Bronchial epithelial cell (primary cell): ENCODE measurements at regions not wholly inside any gene's neighbourhood (a gene's known extent, or its start where the extent isn't known, plus 50 kb on each side); places are given as distances from the start of the nearest gene placed in this dataset.
"Not testable (repeated sequence)": the region's sequence is repeated elsewhere in the genome, so short reads cannot be mapped to it uniquely, and the experiment has no call there.

Source experiments
- DNase-seq: peaks from one replicate; pipeline ENCODE4 v3.0.0-alpha.2; 2010; ENCODE audit warnings: low read depth
- FAIRE-seq: peaks from 2 replicates; lab custom pipeline; 2011; peaks lifted over from hg19 to GRCh38; lab: Jason Lieb, UNC
- H3K27me3 ChIP-seq: 2 replicates; pipeline ENCODE4 v1.5.1; 2011; ENCODE audit warnings: low read length; ENCODE audit not compliant: control insufficient read depth, insufficient read depth
- H3K36me3 ChIP-seq: 2 replicates; pipeline ENCODE4 v1.5.1; 2011; ENCODE audit warnings: low read length; ENCODE audit not compliant: control insufficient read depth, insufficient read depth
- H3K4me3 ChIP-seq: 2 replicates; pipeline ENCODE4 v1.5.1; 2011; ENCODE audit warnings: mild to moderate bottlenecking, low read depth, low read length, control low read depth
- TF ChIP-seq, protein P1 (sequence below): IDR thresholded peaks from 2 replicates; pipeline ENCODE4 v1.5.1; 2011; ENCODE audit warnings: mild to moderate bottlenecking, moderate library complexity, low read length, control low read depth, inconsistent platforms; ENCODE audit not compliant: insufficient read depth, severe bottlenecking

DNA sequence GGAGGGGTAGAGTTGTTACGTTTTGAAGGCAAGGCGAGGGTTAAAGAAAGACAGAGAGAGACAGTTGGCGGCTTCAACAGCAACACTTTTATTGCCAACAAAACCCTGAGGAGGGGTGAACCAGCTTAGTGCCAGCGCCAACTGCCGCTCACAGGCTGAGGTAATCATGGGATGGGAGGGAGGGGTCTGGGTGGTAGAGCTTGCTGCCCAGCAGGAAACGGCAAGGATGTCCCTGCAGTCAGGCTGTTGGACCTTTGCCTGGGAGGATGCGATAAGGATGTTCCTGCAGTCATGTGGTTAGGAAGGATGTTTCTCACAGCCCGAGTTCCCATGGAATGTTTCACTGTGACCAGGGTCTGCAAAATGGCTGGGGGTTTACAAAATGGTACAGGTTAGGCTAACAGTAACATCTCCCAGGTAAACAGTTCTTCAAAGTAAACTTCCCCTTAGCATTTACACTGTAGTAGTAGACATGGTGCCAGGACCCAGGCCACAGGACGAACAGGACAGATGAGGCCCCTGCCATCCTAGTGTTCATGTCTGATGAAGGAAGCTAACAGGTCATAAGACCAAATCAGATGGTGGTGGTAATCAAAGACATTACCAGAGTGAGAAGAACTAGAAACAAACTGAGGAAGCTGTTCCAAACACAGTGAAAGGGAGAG lies 647.3 kb upstream of the DEFB115 start:
- Histone ChIP-seq H3K4me3 (no peak overlapping the region), H3K27me3 (no peaks in the 10 kb centered on the region), H3K36me3 (no peaks in the 10 kb centered on the region)
- TF ChIP-seq, protein P1, sequence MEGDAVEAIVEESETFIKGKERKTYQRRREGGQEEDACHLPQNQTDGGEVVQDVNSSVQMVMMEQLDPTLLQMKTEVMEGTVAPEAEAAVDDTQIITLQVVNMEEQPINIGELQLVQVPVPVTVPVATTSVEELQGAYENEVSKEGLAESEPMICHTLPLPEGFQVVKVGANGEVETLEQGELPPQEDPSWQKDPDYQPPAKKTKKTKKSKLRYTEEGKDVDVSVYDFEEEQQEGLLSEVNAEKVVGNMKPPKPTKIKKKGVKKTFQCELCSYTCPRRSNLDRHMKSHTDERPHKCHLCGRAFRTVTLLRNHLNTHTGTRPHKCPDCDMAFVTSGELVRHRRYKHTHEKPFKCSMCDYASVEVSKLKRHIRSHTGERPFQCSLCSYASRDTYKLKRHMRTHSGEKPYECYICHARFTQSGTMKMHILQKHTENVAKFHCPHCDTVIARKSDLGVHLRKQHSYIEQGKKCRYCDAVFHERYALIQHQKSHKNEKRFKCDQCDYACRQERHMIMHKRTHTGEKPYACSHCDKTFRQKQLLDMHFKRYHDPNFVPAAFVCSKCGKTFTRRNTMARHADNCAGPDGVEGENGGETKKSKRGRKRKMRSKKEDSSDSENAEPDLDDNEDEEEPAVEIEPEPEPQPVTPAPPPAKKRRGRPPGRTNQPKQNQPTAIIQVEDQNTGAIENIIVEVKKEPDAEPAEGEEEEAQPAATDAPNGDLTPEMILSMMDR, result no peak
- DNase-seq (no peak), FAIRE-seq (no peak)

DNA sequence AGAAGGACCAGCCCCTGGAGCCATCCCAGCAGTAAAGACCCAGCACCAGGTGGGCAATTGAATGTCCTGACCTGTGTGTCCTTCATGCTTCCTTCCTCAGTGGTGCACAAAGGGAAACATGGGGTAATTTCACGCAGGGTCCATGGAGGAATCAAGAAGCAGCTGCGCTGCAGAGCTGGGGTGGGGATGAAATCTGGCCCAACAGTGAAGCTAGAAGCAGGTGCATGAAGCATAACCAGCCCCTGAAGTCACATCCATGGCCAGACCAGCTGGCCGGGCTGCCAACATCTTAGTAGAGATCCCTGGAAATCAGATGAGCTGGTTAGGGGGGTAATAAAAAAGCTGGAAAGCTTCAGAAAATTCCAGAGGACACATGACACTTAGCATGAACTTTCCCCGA lies 646.7 kb upstream of the DEFB115 start:
- TF ChIP-seq, protein P1, result no peak
- Histone ChIP-seq H3K27me3 (no peaks in the 10 kb centered on the region), H3K4me3 (no peak overlapping the region), H3K36me3 (no peaks in the 10 kb centered on the region)
- FAIRE-seq (no peak), DNase-seq (no peak)

DNA sequence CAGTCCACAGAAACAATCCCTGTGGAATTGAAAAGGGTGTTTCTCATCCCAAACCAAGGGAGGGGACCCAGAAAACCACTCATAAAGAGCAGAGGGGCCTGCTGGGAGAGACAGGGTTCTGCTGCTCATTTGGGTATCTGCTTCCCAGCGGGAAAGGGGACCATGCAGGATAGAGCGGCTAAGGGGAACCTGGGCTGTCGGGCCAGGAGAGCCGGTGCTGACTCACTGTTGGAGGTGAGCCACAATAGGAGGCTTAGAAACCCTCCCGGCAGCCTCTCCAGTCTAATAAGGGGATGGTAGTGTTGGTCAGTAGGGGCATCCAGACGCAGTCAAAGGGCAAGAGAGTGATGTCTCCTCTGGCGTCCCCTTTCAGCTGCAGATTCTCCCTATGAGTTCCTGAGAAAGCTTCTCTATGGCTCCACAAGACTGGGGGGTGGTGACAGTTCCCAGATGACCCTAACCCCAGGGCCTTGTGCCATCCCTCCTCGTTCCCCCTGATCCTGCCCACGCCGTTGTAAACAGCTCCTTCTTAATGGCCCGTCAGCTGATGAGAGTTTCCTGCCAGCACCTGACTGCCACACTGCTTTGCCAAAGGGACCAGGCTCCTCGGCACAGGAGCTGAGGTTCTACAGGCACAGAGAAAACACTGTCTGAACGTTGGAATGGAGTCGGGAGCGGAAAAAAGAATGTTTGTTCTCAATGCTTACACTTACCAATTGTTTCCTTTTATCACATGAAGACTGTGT lies 646.1 kb upstream of the DEFB115 start:
- no peaks in the 10 kb centered on the region for H3K27me3 ChIP-seq
- FAIRE-seq, result no peak

DNA sequence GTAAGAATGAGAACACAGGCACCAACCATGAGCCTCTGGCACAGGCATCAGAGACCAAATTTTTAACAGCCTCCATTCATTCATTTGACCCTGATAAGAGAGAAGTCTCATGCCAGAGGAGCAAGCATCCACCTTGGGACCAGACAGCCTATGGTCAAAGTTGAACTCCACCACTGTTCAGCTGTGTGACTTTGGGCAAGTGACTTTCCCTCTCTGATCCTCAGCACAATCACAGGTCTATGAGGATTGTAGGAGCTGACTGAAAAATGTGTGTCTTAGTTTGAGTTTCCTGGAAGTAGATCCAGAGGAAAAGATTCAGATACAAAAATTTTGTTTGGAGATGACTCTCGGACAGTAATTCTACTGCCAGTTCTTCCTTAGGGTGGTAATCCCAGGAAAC lies 645.1 kb upstream of the DEFB115 start:
- H3K36me3 ChIP-seq, result no peaks in the 10 kb centered on the region

More for the DNA sequence above, 646.1 kb upstream of the DEFB115 start:
- TF ChIP-seq, protein P1, result no peak
- Histone ChIP-seq H3K4me3 (no peak overlapping the region), H3K36me3 (no peaks in the 10 kb centered on the region)
- no peak for DNase-seq

DNA sequence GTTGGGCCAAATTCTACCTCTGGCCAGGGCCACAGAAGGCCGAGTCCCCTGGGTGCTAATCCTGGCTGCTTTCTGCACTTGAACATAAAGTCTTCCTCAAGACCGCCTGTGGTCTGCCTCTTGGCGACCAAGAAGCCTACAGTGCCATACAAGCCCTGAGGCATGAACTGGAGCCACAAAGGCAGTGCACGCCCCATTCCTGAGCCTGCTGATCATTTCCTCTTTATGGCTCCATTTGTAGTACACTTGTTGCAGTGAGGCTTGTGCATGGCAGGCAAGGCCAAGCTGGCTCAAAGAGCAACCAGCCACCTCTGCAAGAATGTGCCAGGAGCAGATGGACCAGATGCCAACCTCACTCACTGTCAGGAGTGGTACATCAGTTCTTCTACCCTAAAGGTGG lies 636.1 kb upstream of the DEFB115 start:
- peak; percentile 7 for DNase-seq
- not testable (repeated sequence) for H3K36me3 ChIP-seq, FAIRE-seq, H3K27me3 ChIP-seq, H3K4me3 ChIP-seq

More for the DNA sequence above, 645.1 kb upstream of the DEFB115 start:
- DNase-seq (no peak), FAIRE-seq (no peak)
- TF ChIP-seq, protein P1, result no peak
- Histone ChIP-seq H3K4me3 (no peak overlapping the region), H3K27me3 (no peaks in the 10 kb centered on the region)

DNA sequence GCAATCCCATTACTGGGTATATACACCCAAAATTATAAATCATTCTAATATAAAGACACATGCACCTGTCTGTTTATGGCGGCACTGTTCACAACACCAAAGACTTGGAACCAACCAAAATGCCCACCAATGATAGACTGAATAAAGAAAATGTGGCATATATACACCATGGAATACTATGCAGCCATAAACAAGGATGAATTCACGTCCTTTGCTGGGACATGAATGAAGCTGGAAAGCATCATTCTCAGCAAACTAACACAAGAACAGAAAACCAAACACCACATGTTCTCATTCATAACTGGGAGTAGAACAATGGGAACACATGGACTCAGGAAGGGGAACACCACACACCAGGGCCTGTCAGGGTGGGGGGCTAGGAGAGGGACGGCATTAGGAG lies 633.2 kb upstream of the DEFB115 start:
- H3K36me3 ChIP-seq, H3K27me3 ChIP-seq, FAIRE-seq, H3K4me3 ChIP-seq, DNase-seq: not testable (repeated sequence)

DNA sequence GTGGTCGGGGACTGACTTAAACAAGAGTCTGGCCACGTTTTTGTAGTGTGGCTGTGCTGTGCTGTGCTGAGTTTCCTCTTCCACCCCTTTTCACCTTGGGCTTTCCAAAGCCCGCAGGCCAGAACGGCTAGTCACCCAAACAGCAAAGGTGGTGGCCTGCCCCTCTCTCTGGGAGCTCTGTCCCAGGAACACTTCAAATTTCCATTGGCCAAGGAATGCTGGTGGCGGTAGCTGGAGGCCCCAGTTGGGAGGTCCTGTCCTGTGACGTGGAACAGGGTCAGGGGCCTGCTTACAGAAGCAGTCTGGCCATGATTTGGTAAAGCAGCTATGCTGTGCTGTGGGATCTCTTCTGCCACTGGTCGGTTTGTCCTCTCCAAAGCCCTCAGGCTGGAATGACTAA lies 628.1 kb upstream of the DEFB115 start:
- not testable (repeated sequence) for FAIRE-seq, H3K27me3 ChIP-seq, H3K4me3 ChIP-seq, DNase-seq, H3K36me3 ChIP-seq
